ENCODE measurements at regions not wholly inside any gene's neighbourhood (a gene's known extent, or its start where the extent isn't known, plus 50 kb on each side); places are given as distances from the start of the nearest gene placed in this dataset.

DNA sequence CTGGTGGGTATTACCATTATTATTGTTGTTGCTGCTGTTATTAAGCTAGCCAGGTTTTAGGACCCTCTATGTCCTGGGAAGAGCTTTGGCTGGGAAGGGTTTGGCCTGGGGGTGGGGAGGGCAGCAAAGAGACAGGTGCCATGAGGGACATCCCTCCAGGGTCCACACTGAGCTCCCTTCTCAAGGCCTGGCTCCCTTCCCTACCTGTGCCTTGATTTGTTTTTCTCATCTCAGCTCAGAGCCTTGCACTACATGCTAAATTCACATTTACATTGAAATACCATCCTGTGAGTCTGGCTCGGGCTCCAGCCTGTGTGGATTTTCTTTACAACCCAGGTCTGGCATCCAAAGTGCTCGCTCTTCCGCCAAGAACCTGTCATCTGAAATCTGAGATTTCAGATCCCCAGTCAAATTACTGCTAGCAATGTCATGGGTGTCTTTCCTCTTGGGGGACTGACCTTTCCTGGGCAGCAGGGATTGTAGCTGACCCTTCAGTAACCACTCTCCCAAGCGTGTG lies 536.3 kb downstream of the PTPRU start:
- Histone ChIP-seq H3K4me3 (ENCODE audit: low read depth in 1 of 3, low read length in 3 of 3) (no peak overlapping the region), H3K27me3 (ENCODE audit: control insufficient read depth in 4 of 4, insufficient read depth in 4 of 4, low read length in 3 of 4) (no peaks in the 10 kb centered on the region), H3K27ac (ENCODE audit: low read depth in 1 of 2, low read length in 2 of 2) (no peak overlapping the region), H3K9me3 (ENCODE audit: control insufficient read depth in 4 of 4, low read length in 3 of 4) (peaks cover 0 to 2% (median 0%) of the 10 kb centered on the region in 4 donors), H3K9ac (ENCODE audit: low read depth in 1 of 2, low read length in 2 of 2) (no peak overlapping the region), H3K4me1 (ENCODE audit: control insufficient read depth in 4 of 4, insufficient read depth in 4 of 4, low read length in 3 of 4) (no peaks in the 10 kb centered on the region), H3K36me3 (ENCODE audit: control insufficient read depth in 4 of 4, insufficient read depth in 3 of 4, low read depth in 1 of 4, low read length in 3 of 4) (no peaks in the 10 kb centered on the region)
- TF ChIP-seq SP1 (IDR thresholded peaks at IDR 0.05) (no peak), NR2F2 (IDR thresholded peaks at IDR 0.05) (no peak), ZBTB33 (IDR thresholded peaks at IDR 0.05) (no peak), EGR1 (IDR thresholded peaks at IDR 0.05; ENCODE audit: low read depth in 2 of 2) (no peak), RXRA (IDR thresholded peaks at IDR 0.05) (no peak), HNF4G (IDR thresholded peaks at IDR 0.05) (no peak), FOXA1 (IDR thresholded peaks at IDR 0.05) (no peak), GABPA (IDR thresholded peaks at IDR 0.05 in 1 of 2, conservative IDR thresholded peaks at IDR 0.05 in 1 of 2) (no peak)
- TF ChIP-seq, protein P1, sequence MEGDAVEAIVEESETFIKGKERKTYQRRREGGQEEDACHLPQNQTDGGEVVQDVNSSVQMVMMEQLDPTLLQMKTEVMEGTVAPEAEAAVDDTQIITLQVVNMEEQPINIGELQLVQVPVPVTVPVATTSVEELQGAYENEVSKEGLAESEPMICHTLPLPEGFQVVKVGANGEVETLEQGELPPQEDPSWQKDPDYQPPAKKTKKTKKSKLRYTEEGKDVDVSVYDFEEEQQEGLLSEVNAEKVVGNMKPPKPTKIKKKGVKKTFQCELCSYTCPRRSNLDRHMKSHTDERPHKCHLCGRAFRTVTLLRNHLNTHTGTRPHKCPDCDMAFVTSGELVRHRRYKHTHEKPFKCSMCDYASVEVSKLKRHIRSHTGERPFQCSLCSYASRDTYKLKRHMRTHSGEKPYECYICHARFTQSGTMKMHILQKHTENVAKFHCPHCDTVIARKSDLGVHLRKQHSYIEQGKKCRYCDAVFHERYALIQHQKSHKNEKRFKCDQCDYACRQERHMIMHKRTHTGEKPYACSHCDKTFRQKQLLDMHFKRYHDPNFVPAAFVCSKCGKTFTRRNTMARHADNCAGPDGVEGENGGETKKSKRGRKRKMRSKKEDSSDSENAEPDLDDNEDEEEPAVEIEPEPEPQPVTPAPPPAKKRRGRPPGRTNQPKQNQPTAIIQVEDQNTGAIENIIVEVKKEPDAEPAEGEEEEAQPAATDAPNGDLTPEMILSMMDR (IDR thresholded peaks at IDR 0.05; ENCODE audit: low read depth, low read length, missing input control), result no peak
- TF ChIP-seq, protein P2, sequence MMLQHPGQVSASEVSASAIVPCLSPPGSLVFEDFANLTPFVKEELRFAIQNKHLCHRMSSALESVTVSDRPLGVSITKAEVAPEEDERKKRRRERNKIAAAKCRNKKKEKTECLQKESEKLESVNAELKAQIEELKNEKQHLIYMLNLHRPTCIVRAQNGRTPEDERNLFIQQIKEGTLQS (IDR thresholded peaks at IDR 0.05), result no peak
- TF ChIP-seq, protein P3, sequence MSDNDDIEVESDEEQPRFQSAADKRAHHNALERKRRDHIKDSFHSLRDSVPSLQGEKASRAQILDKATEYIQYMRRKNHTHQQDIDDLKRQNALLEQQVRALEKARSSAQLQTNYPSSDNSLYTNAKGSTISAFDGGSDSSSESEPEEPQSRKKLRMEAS (IDR thresholded peaks at IDR 0.05), result no peak
- WGBS, result 71% methylated on average over 4 of the region's 4 CpGs
- no peak for DNase-seq (ENCODE audit: low spot score)

- Histone ChIP-seq H3K36me3 (ENCODE audit: control insufficient read depth in 4 of 4, insufficient read depth in 3 of 4, low read depth in 1 of 4, low read length in 3 of 4) (no peaks in the 10 kb centered on the region), H3K27ac (ENCODE audit: low read depth in 1 of 2, low read length in 2 of 2) (no peak overlapping the region), H3K4me1 (ENCODE audit: control insufficient read depth in 4 of 4, insufficient read depth in 4 of 4, low read length in 3 of 4) (no peaks in the 10 kb centered on the region), H3K4me3 (ENCODE audit: low read depth in 1 of 3, low read length in 3 of 3) (no peak overlapping the region), H3K9me3 (ENCODE audit: control insufficient read depth in 4 of 4, low read length in 3 of 4) (no peaks in the 10 kb centered on the region), H3K9ac (ENCODE audit: low read depth in 1 of 2, low read length in 2 of 2) (no peak overlapping the region), H3K27me3 (ENCODE audit: control insufficient read depth in 4 of 4, insufficient read depth in 4 of 4, low read length in 3 of 4) (no peaks in the 10 kb centered on the region)
- TF ChIP-seq, protein P2 (IDR thresholded peaks at IDR 0.05), result no peak
- no peak for TF ChIP-seq YY1 (IDR thresholded peaks at IDR 0.05)
- TF ChIP-seq REST (IDR thresholded peaks at IDR 0.05), result no peak
- no peak for TF ChIP-seq GABPA (IDR thresholded peaks at IDR 0.05 in 1 of 2, conservative IDR thresholded peaks at IDR 0.05 in 1 of 2)
- TF ChIP-seq HNF4G (IDR thresholded peaks at IDR 0.05), result no peak
- TF ChIP-seq NR2F2 (IDR thresholded peaks at IDR 0.05), result no peak
- no peak for TF ChIP-seq RXRA (IDR thresholded peaks at IDR 0.05)
- TF ChIP-seq, protein P3 (IDR thresholded peaks at IDR 0.05), result no peak
- TF ChIP-seq TAF1 (conservative IDR thresholded peaks at IDR 0.05), result no peak
- no peak for TF ChIP-seq HNF4A (conservative IDR thresholded peaks at IDR 0.05)
- no peak for TF ChIP-seq RAD21 (IDR thresholded peaks at IDR 0.05)
- TF ChIP-seq ZBTB33 (IDR thresholded peaks at IDR 0.05), result no peak
- TF ChIP-seq FOXA2 (IDR thresholded peaks at IDR 0.05), result no peak
- DNase-seq (ENCODE audit: low spot score), result peak; percentile 10
- 42% methylated on average over 11 of the region's 11 CpGs for WGBS
Observed at GRCh38 chr1:29767769-29768425, 531.6 kb downstream of the PTPRU start.
